Prostate gland (tissue), 2 donors: ENCODE measurements at regions not wholly inside any gene's neighbourhood (a gene's known extent, or its start where the extent isn't known, plus 50 kb on each side); places are given as distances from the start of the nearest gene placed in this dataset.

Experiments used
- CTCF ChIP-seq, 4 experiments: fragments of 200-600 bp in 2 of 4; fragments of 450-650 bp in 2 of 4; sonication (generic) in 2 of 4; IDR thresholded peaks; 1 replicate in 3 of 4; 2 replicates in 1 of 4; pipeline ENCODE4 v1.5.1; 2016 to 2019; ENCODE audit warnings: antibody characterized with exemption in 4 of 4, mild to moderate bottlenecking in 2 of 4, moderate library complexity in 2 of 4
- POLR2A ChIP-seq: fragments of 450-650 bp; IDR thresholded peaks from one replicate; pipeline ENCODE4 v1.6.1; 2016; ENCODE audit warnings: antibody characterized with exemption, mild to moderate bottlenecking
- POLR2AphosphoS5 ChIP-seq: sonication (generic); formaldehyde crosslinking; IDR thresholded peaks from one replicate; pipeline ENCODE4 v1.6.1; 2017; ENCODE audit warnings: antibody characterized with exemption

GRCh38 chr4:177680308-177680707 lies 238.1 kb upstream of the AGA start:
- TF ChIP-seq CTCF (IDR thresholded peaks at IDR 0.05) = no peak
- TF ChIP-seq POLR2AphosphoS5 = no peak
- TF ChIP-seq POLR2A = no peak
